K562 (cell line): ENCODE measurements at regions not wholly inside any gene's neighbourhood (a gene's known extent, or its start where the extent isn't known, plus 50 kb on each side); places are given as distances from the start of the nearest gene placed in this dataset.

Source experiments
- ATAC-seq: fragments of 200-7000 bp; cut with Tn5 transposase; 3 replicates; pipeline ENCODE4 v1.9.1; 2020; ENCODE audit warnings: moderate library complexity
- BruUV-seq: library from RNA; stranded (reverse); fragments of 400-500 nt; replicated peaks from 2 replicates; lab custom pipeline; 2021; lab: Mats Ljungman, UMichigan
- CTCF ChIA-PET: fragments of 300-600 bp; formaldehyde crosslinking; extraction: SDS; loops from one replicate; lab custom pipeline; 2021; ENCODE audit warnings: low intra/inter-chr PET ratio; lab: Yijun Ruan, JAX
- POLR2A ChIA-PET: fragments of 300-600, 350-650 bp; sonication (Branson Sonifier 250); formaldehyde crosslinking; extraction: SDS; loops from one replicate; lab custom pipeline; 2021; ENCODE audit warnings: antibody characterized with exemption, inconsistent platforms; lab: Yijun Ruan, JAX
- DNase-seq, 4 experiments: peaks; one replicate each; pipeline versions ENCODE4 v3.0.0 to v3.0.0-alpha.2; 2011 to 2018; ENCODE audit warnings: low spot score in 3 of 4, mixed read lengths in 3 of 4; ENCODE audit errors: extremely low read depth in 1 of 4
- FAIRE-seq: peaks from 2 replicates; lab custom pipeline; 2011; peaks lifted over from hg19 to GRCh38; lab: Jason Lieb, UNC
- H2AFZ ChIP-seq: 2 replicates; pipeline ENCODE4 v1.6.0; 2011; ENCODE audit warnings: low read depth, low read length, control low read depth, inconsistent platforms
- H3K27ac ChIP-seq: fragments of 200-600 bp; 3 replicates; pipeline ENCODE4 v1.8.0; 2011; ENCODE audit warnings: low read depth, mild to moderate bottlenecking, control low read depth, inconsistent platforms, low read length, moderate library complexity, mixed read lengths; ENCODE audit errors: extremely low read depth
- H3K27me3 ChIP-seq, 2 experiments: fragments of 300-600 bp in 1 of 2; 2 replicates in 1 of 2; 3 replicates in 1 of 2; pipeline versions ENCODE4 v1.6.0 to v1.8.0; 2011; ENCODE audit warnings: inconsistent platforms in 2 of 2, low read length in 2 of 2, mild to moderate bottlenecking in 1 of 2, mixed read lengths in 1 of 2, moderate library complexity in 1 of 2; ENCODE audit not compliant: control insufficient read depth in 2 of 2, insufficient read depth in 2 of 2
- H3K36me3 ChIP-seq: fragments of 300-600 bp; 3 replicates; pipeline ENCODE4 v1.8.0; 2011; ENCODE audit warnings: mild to moderate bottlenecking, low read length, inconsistent platforms; ENCODE audit not compliant: control insufficient read depth, insufficient read depth
- H3K4me1 ChIP-seq, 2 experiments: fragments of 200-600 bp in 1 of 2; replicated peaks in 1 of 2; 2 replicates in 1 of 2; 3 replicates in 1 of 2; pipeline versions ENCODE4 v1.5.1 to v1.8.0; 2011; ENCODE audit warnings: inconsistent platforms in 2 of 2, low read length in 2 of 2, mild to moderate bottlenecking in 1 of 2, mixed read lengths in 1 of 2, moderate library complexity in 1 of 2; ENCODE audit not compliant: control insufficient read depth in 2 of 2, insufficient read depth in 2 of 2
- H3K4me2 ChIP-seq: 2 replicates; pipeline ENCODE4 v1.6.1; 2011; ENCODE audit warnings: low read length, control low read depth, inconsistent platforms, mixed read lengths; ENCODE audit not compliant: insufficient read depth
- H3K4me3 ChIP-seq: fragments of 200-600 bp; sonication (generic), shearing (Covaris generic); 2 replicates; pipeline ENCODE4 v1.5.1; 2016; ENCODE audit warnings: control low read depth, inconsistent platforms
- H3K79me2 ChIP-seq: fragments of 200-600 bp; 3 replicates; pipeline ENCODE4 v1.8.0; 2011; ENCODE audit warnings: low read length, inconsistent platforms; ENCODE audit not compliant: control insufficient read depth, insufficient read depth
- H3K9ac ChIP-seq, 2 experiments: 2 replicates each; pipeline versions ENCODE4 v1.6.0 to v1.6.1; 2011; ENCODE audit warnings: low read depth in 2 of 2, low read length in 2 of 2, control low read depth in 1 of 2, inconsistent platforms in 1 of 2, mild to moderate bottlenecking in 1 of 2, mixed read lengths in 1 of 2; ENCODE audit not compliant: insufficient read depth in 1 of 2
- H3K9me1 ChIP-seq: one replicate; pipeline ENCODE4 v1.6.0; 2011; ENCODE audit warnings: inconsistent platforms, mild to moderate bottlenecking, low read length, moderate library complexity; ENCODE audit not compliant: control insufficient read depth, insufficient read depth
- H3K9me3 ChIP-seq: replicated peaks from 2 replicates; pipeline ENCODE4 v1.5.1; 2011; ENCODE audit warnings: low read depth, low read length, inconsistent platforms; ENCODE audit not compliant: control insufficient read depth, insufficient read depth
- H4K20me1 ChIP-seq: replicated peaks from 2 replicates; pipeline ENCODE4 v1.6.1; 2011; ENCODE audit warnings: low read length, inconsistent platforms, mixed read lengths; ENCODE audit not compliant: control insufficient read depth, insufficient read depth
- ARID2 ChIP-seq: fragments of 450-650 bp; IDR thresholded peaks from 2 replicates; pipeline ENCODE4 v1.6.1; 2017; ENCODE audit warnings: antibody characterized with exemption, mild to moderate bottlenecking
- CREB1 ChIP-seq, 2 experiments: sonication (generic) in 1 of 2; formaldehyde crosslinking in 1 of 2; IDR thresholded peaks; 2 replicates each; pipeline versions ENCODE4 v1.6.1 to v1.8.0; 2012 to 2022; ENCODE audit warnings: inconsistent platforms in 1 of 2, mild to moderate bottlenecking in 1 of 2, missing genetic modification reagents in 1 of 2, moderate library complexity in 1 of 2
- HOXB6 ChIP-seq: fragments of 250-450 bp; sonication (Bioruptor Pico); IDR thresholded peaks from 2 replicates; pipeline ENCODE4 v1.5.1; 2022; ENCODE audit warnings: mild to moderate bottlenecking, borderline replicate concordance
- NFATC3 ChIP-seq: fragments of 450-650 bp; IDR thresholded peaks from 2 replicates; pipeline ENCODE4 v1.6.1; 2017; ENCODE audit warnings: mild to moderate bottlenecking
- POLR2AphosphoS2 ChIP-seq: IDR thresholded peaks from 2 replicates; pipeline ENCODE4 v1.6.1; 2012; ENCODE audit warnings: low read length, improper control_type of control experiment
- SIN3A ChIP-seq, 2 experiments: fragments of 150-350 bp in 1 of 2; IDR thresholded peaks; 2 replicates each; pipeline ENCODE4 v1.6.1; 2011 to 2016; ENCODE audit warnings: borderline replicate concordance in 2 of 2, low read depth in 2 of 2, low read length in 2 of 2, mild to moderate bottlenecking in 2 of 2, moderate library complexity in 2 of 2; ENCODE audit not compliant: control insufficient read depth in 1 of 2
- ZNF277 ChIP-seq: fragments of 250-450 bp; sonication (Bioruptor Pico); IDR thresholded peaks from 2 replicates; pipeline ENCODE4 v1.8.0; 2022; ENCODE audit warnings: inconsistent platforms, mild to moderate bottlenecking, moderate library complexity, borderline replicate concordance
- ZNF408 ChIP-seq: fragments of 250-450 bp; sonication (Bioruptor Pico); IDR thresholded peaks from 2 replicates; pipeline ENCODE4 v1.4.0; 2020; ENCODE audit warnings: low read depth, mild to moderate bottlenecking, moderate library complexity
- ZNF644 ChIP-seq: fragments of 200-800 bp; sonication (Bioruptor generic); IDR thresholded peaks from 2 replicates; pipeline ENCODE4 v1.6.1; 2016; ENCODE audit warnings: low read depth, missing genetic modification characterization, missing compliant biosample characterization
- in situ Hi-C: fragments of 300-500 bp; cut with MboI; formaldehyde crosslinking; loops from 4 replicates; pipeline ENCODE4 v1.15.0; 2018; ENCODE audit warnings: inconsistent platforms, mixed read lengths
- intact Hi-C: fragments of 100-400 bp; cut with micrococcal nuclease; formaldehyde crosslinking; loops from 2 replicates; pipeline ENCODE4 v1.14.2; 2022
- TF ChIP-seq, protein P1 (sequence below): fragments of 250-450 bp; sonication (Bioruptor Pico); IDR thresholded peaks from 2 replicates; pipeline ENCODE4 v1.5.1; 2021; ENCODE audit warnings: mild to moderate bottlenecking
- TF ChIP-seq, protein P2 (sequence below), 2 experiments: fragments of 250-450 bp in 1 of 2; fragments of 450-650 bp in 1 of 2; sonication (Bioruptor Pico) in 1 of 2; IDR thresholded peaks; 2 replicates each; pipeline versions ENCODE4 v1.6.1 to v1.8.0; 2016 to 2021; ENCODE audit warnings: mild to moderate bottlenecking in 2 of 2, moderate library complexity in 2 of 2, missing compliant biosample characterization in 1 of 2, missing genetic modification characterization in 1 of 2

DNA sequence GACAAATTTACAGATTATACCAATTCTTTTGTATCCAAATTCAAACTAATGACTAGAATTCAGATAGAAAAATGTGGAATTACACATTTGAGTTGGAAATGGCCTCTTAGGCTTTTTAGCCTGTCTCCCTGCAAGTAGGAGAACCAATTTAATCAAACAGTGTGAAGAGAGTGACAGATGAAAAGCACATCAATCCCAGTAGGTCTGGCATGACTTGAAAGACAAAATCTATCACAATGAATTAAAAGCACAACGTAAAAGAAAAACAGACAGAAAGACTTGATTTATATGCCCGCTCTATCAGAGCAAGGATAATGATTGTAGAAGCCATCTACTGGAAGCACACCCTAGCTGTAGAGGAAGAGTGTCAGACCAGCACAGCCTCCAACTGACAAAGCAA is 1084.4 kb upstream of the SPRY2 start (continued):
- no peak for TF ChIP-seq ZNF277

GRCh38 chr13:81409284-81409683 is 1068.4 kb upstream of the SPRY2 start:
- H3K4me1 ChIP-seq: no peaks in the 10 kb centered on the region
- no peaks in the 10 kb centered on the region for H4K20me1 ChIP-seq
- H3K36me3 ChIP-seq: no peaks in the 10 kb centered on the region
- H3K9me3 ChIP-seq: no peaks in the 10 kb centered on the region
- no TSS peak for BruUV-seq
- no peak overlapping the region for H3K4me3 ChIP-seq
- CTCF ChIA-PET: no interaction called here
- H2AFZ ChIP-seq: no peak overlapping the region
- FAIRE-seq (no peak), DNase-seq (no peak), ATAC-seq (no peak)
- no peaks in the 10 kb centered on the region for H3K79me2 ChIP-seq
- H3K9ac ChIP-seq: no peak overlapping the region
- intact Hi-C loops: no loop called here
- H3K27me3 ChIP-seq: no peaks in the 10 kb centered on the region
- TF ChIP-seq, protein P1, sequence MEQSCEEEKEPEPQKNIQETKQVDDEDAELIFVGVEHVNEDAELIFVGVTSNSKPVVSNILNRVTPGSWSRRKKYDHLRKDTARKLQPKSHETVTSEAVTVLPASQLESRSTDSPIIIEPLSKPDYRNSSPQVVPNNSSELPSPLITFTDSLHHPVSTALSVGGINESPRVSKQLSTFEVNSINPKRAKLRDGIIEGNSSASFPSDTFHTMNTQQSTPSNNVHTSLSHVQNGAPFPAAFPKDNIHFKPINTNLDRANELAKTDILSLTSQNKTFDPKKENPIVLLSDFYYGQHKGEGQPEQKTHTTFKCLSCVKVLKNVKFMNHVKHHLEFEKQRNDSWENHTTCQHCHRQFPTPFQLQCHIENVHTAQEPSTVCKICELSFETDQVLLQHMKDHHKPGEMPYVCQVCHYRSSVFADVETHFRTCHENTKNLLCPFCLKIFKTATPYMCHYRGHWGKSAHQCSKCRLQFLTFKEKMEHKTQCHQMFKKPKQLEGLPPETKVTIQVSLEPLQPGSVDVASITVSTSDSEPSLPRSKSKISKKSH (CRISPR knock-in tag): no peak
- TF ChIP-seq, protein P2, sequence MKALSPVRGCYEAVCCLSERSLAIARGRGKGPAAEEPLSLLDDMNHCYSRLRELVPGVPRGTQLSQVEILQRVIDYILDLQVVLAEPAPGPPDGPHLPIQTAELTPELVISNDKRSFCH (CRISPR knock-in tag; IDR thresholded peaks at IDR 0.05): no peak
- TF ChIP-seq, protein P2 (tag; IDR thresholded peaks at IDR 0.05): no peak
- TF ChIP-seq HOXB6 (CRISPR knock-in tag): no peak
- no peak for TF ChIP-seq ZNF644 (tag)
- no peak for TF ChIP-seq NFATC3
- no peak for TF ChIP-seq POLR2AphosphoS2
- TF ChIP-seq ARID2: no peak
- no peak for TF ChIP-seq ZNF408 (CRISPR knock-in tag)
- no peak for TF ChIP-seq SIN3A (IDR thresholded peaks at IDR 0.05; ENCODE audit: borderline replicate concordance in 2 of 2, control insufficient read depth in 1 of 2, low read depth in 2 of 2, low read length in 2 of 2)
- TF ChIP-seq CREB1 (IDR thresholded peaks at IDR 0.05): no peak
- TF ChIP-seq CREB1 (CRISPR knock-in tag; IDR thresholded peaks at IDR 0.05): no peak
- TF ChIP-seq, all 486 proteins: peak for 0
- in situ Hi-C loops: no loop called here
- Histone ChIP-seq H3K27ac (no peak overlapping the region), H3K9me1 (no peaks in the 10 kb centered on the region), H3K4me2 (no peak overlapping the region)
- POLR2A ChIA-PET: no interaction called here
